Activated CD4-positive, alpha-beta T cell treated with anti-CD3 and anti-CD28 coated beads, Interleukin-2, amount 50 U/mL, for 4 hours (primary cell): ENCODE measurements at regions not wholly inside any gene's neighbourhood (a gene's known extent, or its start where the extent isn't known, plus 50 kb on each side); places are given as distances from the start of the nearest gene placed in this dataset.
"Not testable (repeated sequence)": the region's sequence is repeated elsewhere in the genome, so short reads cannot be mapped to it uniquely, and the experiment has no call there.

Experiments used
- DNase-seq, 2 experiments: peaks; one replicate each; pipeline ENCODE4 v3.0.0-alpha.2; 2020

- no peak for DNase-seq
Measured at GRCh38 chr3:95312650-95313049, 1249.8 kb downstream of the NSUN3 start.

- DNase-seq: no peak
Measured at GRCh38 chr3:95319921-95320494, 1257.1 kb downstream of the NSUN3 start.

DNA sequence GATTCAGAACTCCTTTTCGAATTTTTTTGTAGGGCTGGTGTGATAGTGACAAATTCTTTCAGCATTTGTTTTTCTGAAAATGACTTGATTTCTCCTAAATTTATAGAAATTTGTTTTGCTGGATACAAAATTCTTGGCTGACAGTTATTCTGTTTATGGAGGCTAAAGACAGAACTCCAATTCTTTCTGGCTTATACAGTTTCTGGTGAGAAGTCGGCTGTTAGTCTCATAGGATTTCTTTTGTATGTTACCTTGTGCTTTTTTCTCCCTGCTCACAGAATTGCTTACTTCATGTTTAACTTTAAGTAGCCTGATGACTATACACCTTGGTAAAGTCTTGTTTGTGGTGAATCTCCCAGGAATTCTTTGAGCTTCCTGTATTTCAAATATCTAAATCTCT is 1264.6 kb downstream of the NSUN3 start:
- no peak for DNase-seq

- no peak for DNase-seq
Measured at GRCh38 chr3:95333826-95334225, 1271.0 kb downstream of the NSUN3 start.

DNA sequence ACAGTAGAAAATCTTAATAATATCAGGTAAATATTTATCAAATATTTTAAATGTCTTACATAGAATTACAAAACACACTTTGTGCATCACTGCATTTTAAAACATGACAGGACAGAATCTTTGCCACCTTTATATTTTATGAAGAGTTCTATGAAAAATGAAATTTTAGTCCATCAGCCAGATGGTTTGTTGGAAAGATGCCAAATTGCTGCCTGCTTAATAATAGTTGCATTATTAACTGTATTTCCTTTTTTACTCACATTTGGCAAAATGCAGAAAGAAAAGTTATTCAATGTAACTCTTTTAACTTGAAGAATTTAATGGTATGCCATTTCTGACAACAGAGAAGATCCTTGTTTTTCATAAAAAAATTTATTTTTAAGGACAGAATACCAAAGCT is 1271.6 kb downstream of the NSUN3 start:
- no peak for DNase-seq

GRCh38 chr3:95335517-95335916 is 1272.7 kb downstream of the NSUN3 start:
- no peak for DNase-seq

DNA sequence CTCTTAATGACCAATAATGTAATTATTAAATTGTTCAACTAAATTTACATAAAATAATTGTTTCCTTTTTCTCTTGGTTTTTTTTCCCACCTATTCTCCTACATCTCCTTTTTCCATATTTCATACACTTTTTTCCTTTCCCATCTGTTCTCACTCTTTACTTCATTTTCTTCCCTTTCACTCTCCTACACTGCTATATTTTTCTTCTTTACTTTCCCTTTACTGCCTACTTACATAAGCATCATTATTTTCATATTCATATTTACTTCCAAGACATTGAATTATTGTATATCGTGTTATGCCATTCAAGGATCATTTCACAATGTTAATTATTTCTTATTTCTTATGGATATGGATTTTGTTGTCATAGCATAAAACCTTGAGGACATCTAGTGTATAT is 1275.6 kb downstream of the NSUN3 start:
- DNase-seq: no peak

DNA sequence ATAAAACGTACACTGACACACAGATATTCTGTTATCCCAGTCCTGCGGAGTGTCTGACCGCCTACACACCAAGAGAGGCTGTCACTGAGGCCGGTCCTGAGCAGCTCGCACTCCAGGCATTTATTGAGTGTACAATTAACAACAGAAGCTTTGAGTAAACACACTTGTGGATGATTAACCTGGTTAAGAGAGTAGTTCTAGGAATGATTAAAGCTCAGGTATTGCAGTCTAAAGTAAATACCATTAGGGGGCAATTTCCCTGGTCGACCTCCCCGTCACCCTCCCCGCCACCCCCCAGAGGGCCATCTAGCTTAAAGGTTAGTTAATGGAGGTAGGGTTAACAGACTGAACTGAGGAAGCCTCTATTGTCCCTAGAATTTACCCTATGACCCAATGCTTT is 1278.5 kb downstream of the NSUN3 start:
- no peak for DNase-seq

- no peak for DNase-seq
Measured at GRCh38 chr3:95343228-95343627, 1280.4 kb downstream of the NSUN3 start.

DNA sequence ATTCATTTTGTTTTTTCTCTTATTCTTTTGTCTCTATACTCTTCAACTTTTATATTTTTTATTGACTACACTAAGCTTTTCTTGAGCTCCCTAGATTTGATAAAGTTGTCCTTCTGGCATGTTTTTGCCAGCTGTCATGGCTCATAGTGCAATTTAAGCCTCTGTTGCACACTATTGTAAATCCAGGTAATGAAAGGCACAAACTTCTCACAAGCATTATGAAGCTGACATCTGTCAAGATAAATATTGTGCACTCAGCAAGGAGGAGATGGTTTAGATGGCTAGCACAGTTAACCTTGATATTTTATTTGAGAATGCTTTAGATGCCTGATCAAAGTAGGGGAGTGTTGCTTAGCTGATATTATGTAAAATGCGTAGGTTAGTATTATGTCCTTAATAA is 1280.9 kb downstream of the NSUN3 start:
- DNase-seq: no peak

DNA sequence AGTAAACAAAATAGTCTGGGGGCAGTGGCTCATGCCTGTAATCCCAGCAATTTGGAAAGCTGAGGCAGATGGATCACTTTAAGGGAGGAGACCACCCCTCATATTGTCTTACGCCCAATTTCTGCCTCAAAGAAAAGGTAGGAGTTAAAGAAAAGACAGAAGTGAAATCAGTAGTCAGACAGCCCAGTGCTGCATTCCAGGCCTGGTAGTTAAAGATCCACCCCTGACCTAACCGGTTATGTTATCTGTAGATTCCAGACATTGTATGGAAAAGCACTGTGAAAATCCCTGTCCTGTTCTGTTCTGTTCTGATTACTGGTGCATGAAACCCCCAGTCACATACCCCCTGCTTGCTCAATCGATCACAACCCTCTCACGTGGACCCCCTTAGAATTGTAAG is 1285.1 kb downstream of the NSUN3 start:
- DNase-seq: not testable (repeated sequence)

- DNase-seq: no peak
Measured at GRCh38 chr3:95348879-95349278, 1286.0 kb downstream of the NSUN3 start.

DNA sequence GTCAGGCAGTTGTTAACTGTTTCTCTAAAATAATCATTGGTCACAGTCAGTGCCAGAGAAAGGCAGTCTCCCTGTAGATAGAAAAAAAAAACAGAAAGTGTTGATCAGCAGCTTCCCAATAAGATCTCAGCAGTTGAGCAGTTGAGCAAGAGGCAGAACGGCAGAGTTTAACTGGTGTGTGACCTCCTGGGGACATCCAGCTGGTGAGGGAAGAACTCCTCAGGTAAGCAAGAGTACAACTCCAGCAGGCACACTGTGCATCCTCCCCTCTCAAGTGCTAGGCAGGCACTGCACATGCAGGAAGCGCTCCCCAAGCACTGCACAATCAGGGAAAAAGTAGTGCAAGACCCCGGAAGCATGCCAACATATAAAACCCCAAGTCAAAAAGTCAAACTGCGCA is 1287.2 kb downstream of the NSUN3 start:
- no peak for DNase-seq

GRCh38 chr3:95351158-95351557 is 1288.3 kb downstream of the NSUN3 start:
- DNase-seq: no peak

- no peak for DNase-seq
Measured at GRCh38 chr3:95352471-95352870, 1289.6 kb downstream of the NSUN3 start.

- no peak for DNase-seq
Measured at GRCh38 chr3:95354489-95354888, 1291.6 kb downstream of the NSUN3 start.

DNA sequence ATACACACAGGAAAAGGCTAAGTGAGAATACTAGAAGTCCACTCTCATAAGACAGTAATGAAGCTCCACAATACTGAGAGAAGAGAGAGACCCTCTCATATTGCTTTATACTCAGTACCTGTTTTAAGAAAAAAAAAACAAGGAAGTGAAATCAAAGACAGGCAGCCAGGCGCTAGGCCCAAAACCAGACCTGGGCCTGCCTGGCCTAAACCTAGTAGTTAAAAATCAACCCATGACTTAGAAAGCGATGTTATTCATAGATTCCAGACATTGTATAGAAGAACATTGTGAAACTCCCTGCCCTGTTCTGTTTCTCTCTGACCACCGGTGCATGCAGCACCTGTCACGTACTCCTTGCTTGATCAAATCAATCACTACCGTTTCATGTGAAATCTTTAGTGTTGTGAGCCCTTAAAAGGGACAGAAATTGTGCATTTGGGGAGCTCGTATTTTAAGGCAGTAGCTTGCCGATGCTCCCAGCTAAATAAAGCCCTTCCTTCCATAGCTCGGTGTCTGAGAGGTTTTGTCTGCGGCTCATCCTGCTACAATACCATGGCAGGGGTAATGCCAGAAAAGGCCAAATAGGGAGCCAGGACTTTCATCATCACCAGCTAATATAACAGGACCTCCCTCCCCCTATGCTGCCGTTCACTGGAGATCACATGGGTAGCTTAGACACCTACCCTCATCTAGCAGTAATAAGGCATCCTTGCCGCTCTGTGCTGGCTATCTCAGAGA is 1294.1 kb downstream of the NSUN3 start:
- no peak for DNase-seq

DNA sequence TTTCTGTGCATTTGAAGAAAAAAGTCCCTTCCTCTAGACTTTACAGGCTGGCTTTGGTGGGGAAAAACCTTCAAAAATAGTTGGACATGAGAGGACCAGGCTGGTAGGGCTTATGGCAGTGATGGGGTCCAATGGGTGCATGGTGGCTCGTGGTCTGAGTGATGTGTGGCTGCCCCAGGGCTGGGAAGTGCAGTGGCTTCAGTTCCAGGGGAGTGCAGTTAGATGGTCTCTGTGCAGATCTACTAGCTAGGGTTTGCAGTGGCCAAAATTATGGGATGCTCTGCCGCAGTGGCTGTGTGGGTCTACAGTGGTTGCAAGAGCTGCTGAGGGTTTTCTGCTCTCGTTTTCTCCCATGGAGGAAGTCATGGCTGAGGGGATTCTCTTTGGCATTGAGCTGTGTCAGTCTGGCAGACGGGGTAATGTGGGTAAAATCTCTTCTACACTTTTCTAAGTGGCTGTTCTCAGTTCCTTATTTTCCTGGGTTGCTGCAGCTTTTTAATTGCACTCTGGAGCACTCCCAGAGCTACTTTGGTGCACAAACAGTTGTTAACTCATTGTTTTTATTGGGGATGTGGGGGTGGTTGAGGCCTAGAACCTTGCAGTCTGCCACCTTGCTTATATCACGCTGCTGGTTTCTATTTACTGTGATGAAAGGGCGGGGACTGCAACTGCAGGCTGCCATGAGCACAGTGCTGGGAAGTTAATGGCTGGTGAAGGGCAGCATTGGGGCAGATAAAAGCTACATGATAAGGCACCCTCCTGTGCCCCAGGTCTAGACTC is 1324.6 kb downstream of the NSUN3 start:
- no peak for DNase-seq

GRCh38 chr3:95389725-95390313 is 1327.0 kb downstream of the NSUN3 start:
- DNase-seq: no peak

- DNase-seq: no peak
Measured at GRCh38 chr3:95394286-95394685, 1331.4 kb downstream of the NSUN3 start.

DNA sequence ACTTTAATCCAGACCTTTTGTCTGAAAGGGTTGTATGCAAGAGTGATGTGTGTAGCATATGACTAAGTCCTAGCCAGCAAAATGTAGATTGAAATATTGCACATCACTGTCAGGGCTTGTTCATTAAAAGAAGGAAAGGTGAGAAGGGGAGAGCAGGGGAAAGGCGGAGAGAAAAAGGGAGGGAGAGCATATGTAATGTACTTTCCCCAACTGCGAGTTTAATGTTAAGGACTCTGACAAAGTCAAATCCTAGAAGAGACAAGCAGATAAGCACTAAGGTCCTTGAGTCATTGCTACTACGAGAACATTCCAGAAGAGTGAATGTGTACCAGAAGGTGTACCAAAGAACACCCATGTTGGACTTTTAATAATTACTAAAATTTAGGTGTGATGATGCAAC is 1336.7 kb downstream of the NSUN3 start:
- DNase-seq: no peak

GRCh38 chr3:95401693-95402092 is 1338.8 kb downstream of the NSUN3 start:
- no peak for DNase-seq

GRCh38 chr3:95407709-95408463 is 1345.0 kb downstream of the NSUN3 start:
- DNase-seq: no peak
